ENCODE measurements at regions not wholly inside any gene's neighbourhood (a gene's known extent, or its start where the extent isn't known, plus 50 kb on each side); places are given as distances from the start of the nearest gene placed in this dataset.

- in situ Hi-C loops (cut with HindIII; ENCODE audit: low sequenced_read_pairs), result no loop called here
Observed at GRCh38 chr4:176441594-176441993, 121.8 kb downstream of the SPCS3 start.

- in situ Hi-C loops (cut with HindIII; ENCODE audit: low sequenced_read_pairs), result no loop called here
Observed at GRCh38 chr4:176443117-176443516, 123.4 kb downstream of the SPCS3 start.

- in situ Hi-C loops (cut with HindIII; ENCODE audit: low sequenced_read_pairs), result no loop called here
Observed at GRCh38 chr4:176443646-176444409, 124.1 kb downstream of the SPCS3 start.

- in situ Hi-C loops (cut with HindIII; ENCODE audit: low sequenced_read_pairs), result no loop called here
Observed at GRCh38 chr4:176444741-176445140, 125.0 kb downstream of the SPCS3 start.

GRCh38 chr4:176448761-176449160, 129.0 kb downstream of the SPCS3 start:
- in situ Hi-C loops (cut with HindIII; ENCODE audit: low sequenced_read_pairs), result no loop called here

GRCh38 chr4:176451443-176451842, 131.7 kb downstream of the SPCS3 start:
- in situ Hi-C loops (cut with HindIII; ENCODE audit: low sequenced_read_pairs), result no loop called here

GRCh38 chr4:176453079-176453478, 133.3 kb downstream of the SPCS3 start:
- in situ Hi-C loops (cut with HindIII; ENCODE audit: low sequenced_read_pairs), result no loop called here

- in situ Hi-C loops (cut with HindIII; ENCODE audit: low sequenced_read_pairs), result no loop called here
Observed at GRCh38 chr4:176453658-176454057, 133.9 kb downstream of the SPCS3 start.

- in situ Hi-C loops (cut with HindIII; ENCODE audit: low sequenced_read_pairs), result no loop called here
Observed at GRCh38 chr4:176464748-176465147, 145.0 kb downstream of the SPCS3 start.

- in situ Hi-C loops (cut with HindIII; ENCODE audit: low sequenced_read_pairs), result no loop called here
Observed at GRCh38 chr4:176467001-176467400, 147.2 kb downstream of the SPCS3 start.

GRCh38 chr4:176469546-176469945, 149.8 kb downstream of the SPCS3 start:
- in situ Hi-C loops (cut with HindIII; ENCODE audit: low sequenced_read_pairs), result no loop called here

- in situ Hi-C loops (cut with HindIII; ENCODE audit: low sequenced_read_pairs), result no loop called here
Observed at GRCh38 chr4:176470671-176471070, 150.9 kb downstream of the SPCS3 start.

GRCh38 chr4:176475067-176475466, 155.3 kb downstream of the SPCS3 start:
- in situ Hi-C loops (cut with HindIII; ENCODE audit: low sequenced_read_pairs), result no loop called here

- in situ Hi-C loops (cut with HindIII; ENCODE audit: low sequenced_read_pairs), result no loop called here
Observed at GRCh38 chr4:176478076-176478475, 158.3 kb downstream of the SPCS3 start.

GRCh38 chr4:176479767-176480166, 160.0 kb downstream of the SPCS3 start:
- in situ Hi-C loops (cut with HindIII; ENCODE audit: low sequenced_read_pairs), result no loop called here

GRCh38 chr4:176482972-176483371, 163.2 kb downstream of the SPCS3 start:
- in situ Hi-C loops (cut with HindIII; ENCODE audit: low sequenced_read_pairs), result no loop called here

GRCh38 chr4:176484301-176484984, 164.7 kb downstream of the SPCS3 start:
- in situ Hi-C loops (cut with HindIII; ENCODE audit: low sequenced_read_pairs), result no loop called here

GRCh38 chr4:176489001-176489400, 169.2 kb downstream of the SPCS3 start:
- in situ Hi-C loops (cut with HindIII; ENCODE audit: low sequenced_read_pairs), result no loop called here

GRCh38 chr4:176492646-176493302, 173.0 kb downstream of the SPCS3 start:
- in situ Hi-C loops (cut with HindIII; ENCODE audit: low sequenced_read_pairs), result no loop called here

- in situ Hi-C loops (cut with HindIII; ENCODE audit: low sequenced_read_pairs), result no loop called here
Observed at GRCh38 chr4:176498617-176499256, 179.0 kb downstream of the SPCS3 start.

GRCh38 chr4:176499518-176499917, 179.8 kb downstream of the SPCS3 start:
- in situ Hi-C loops (cut with HindIII; ENCODE audit: low sequenced_read_pairs), result no loop called here

All from endothelial cell of hepatic sinusoid (primary cell).